ENCODE measurements at regions not wholly inside any gene's neighbourhood (a gene's known extent, or its start where the extent isn't known, plus 50 kb on each side); places are given as distances from the start of the nearest gene placed in this dataset.

DNA sequence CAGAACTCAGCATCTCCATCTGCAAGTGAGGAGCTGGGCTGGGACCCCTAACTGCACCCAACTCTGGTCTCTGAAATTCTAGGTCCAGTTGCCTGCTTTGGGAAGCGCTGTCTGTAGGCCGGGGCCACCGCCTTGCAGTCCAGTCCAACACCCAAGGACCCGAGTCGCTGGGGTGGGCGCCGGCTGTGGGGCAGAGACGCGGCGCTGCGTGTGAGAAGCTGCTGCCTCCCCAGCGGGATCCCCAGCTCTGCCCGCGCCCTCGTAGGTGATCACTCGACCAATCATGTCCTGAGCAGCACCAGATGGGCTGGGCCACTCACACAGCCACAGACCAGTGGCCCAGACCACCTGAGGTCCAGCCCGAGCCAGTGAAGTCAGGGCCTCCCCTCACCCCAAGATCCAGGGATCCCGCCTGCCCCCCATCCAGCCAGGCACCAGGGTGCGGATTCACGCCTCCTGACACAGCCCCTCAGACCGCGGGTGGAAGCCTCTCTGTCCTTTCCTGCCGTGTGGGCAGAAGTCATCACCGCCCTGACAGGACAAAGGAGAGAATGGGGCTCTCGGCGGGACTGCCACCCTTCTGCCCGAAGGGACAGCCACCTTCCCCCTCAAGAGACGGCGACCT is 67.4 kb upstream of the ADGRA1 start:
- no peak overlapping the region for H3K4me3 Mint-ChIP-seq
- peaks cover 21% of the 10 kb centered on the region; the same call in 1 of the 2 replicates for H3K9me3 Mint-ChIP-seq
- H3K36me3 Mint-ChIP-seq (ENCODE audit: low read depth) = no peaks in the 10 kb centered on the region
- no peak for DNase-seq
- peaks cover 12% of the 10 kb centered on the region for H3K27me3 Mint-ChIP-seq (ENCODE audit: insufficient read depth)
- no peak overlapping the region for H3K27ac Mint-ChIP-seq
- TF ChIP-seq, protein P1, sequence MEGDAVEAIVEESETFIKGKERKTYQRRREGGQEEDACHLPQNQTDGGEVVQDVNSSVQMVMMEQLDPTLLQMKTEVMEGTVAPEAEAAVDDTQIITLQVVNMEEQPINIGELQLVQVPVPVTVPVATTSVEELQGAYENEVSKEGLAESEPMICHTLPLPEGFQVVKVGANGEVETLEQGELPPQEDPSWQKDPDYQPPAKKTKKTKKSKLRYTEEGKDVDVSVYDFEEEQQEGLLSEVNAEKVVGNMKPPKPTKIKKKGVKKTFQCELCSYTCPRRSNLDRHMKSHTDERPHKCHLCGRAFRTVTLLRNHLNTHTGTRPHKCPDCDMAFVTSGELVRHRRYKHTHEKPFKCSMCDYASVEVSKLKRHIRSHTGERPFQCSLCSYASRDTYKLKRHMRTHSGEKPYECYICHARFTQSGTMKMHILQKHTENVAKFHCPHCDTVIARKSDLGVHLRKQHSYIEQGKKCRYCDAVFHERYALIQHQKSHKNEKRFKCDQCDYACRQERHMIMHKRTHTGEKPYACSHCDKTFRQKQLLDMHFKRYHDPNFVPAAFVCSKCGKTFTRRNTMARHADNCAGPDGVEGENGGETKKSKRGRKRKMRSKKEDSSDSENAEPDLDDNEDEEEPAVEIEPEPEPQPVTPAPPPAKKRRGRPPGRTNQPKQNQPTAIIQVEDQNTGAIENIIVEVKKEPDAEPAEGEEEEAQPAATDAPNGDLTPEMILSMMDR (IDR thresholded peaks at IDR 0.05) = no peak
- H3K4me1 Mint-ChIP-seq (ENCODE audit: low read depth) = no peaks in the 10 kb centered on the region

DNA sequence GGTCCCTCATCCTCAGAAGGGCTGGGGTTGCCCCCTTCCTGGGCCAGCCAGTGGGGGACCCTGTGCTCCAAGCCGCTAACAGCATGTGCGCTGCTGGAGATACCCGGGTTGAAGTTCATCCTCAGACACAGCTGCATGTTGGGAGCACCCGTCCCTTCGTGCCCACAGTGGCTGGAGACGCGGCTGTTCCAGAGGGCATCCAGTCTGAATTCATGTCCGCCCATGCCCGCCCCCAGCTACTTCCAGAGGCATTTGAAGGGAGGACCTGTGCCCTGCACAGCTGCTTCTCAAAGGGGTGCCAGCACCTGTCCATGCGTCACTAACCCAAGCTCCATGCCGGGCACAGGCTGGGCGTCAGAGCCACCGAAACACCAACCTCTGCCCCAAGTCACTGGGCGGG is 68.1 kb upstream of the ADGRA1 start:
- DNase-seq = no peak
- H3K4me3 Mint-ChIP-seq = no peak overlapping the region
- no peak overlapping the region for H3K27ac Mint-ChIP-seq
- H3K36me3 Mint-ChIP-seq (ENCODE audit: low read depth) = no peaks in the 10 kb centered on the region; the same call in 1 of the 2 replicates
- peaks cover 6% of the 10 kb centered on the region for H3K27me3 Mint-ChIP-seq (ENCODE audit: insufficient read depth)
- H3K4me1 Mint-ChIP-seq (ENCODE audit: low read depth) = no peaks in the 10 kb centered on the region
- TF ChIP-seq, protein P1 (IDR thresholded peaks at IDR 0.05) = no peak
- peaks cover 21% of the 10 kb centered on the region; the same call in 1 of the 2 replicates for H3K9me3 Mint-ChIP-seq

DNA sequence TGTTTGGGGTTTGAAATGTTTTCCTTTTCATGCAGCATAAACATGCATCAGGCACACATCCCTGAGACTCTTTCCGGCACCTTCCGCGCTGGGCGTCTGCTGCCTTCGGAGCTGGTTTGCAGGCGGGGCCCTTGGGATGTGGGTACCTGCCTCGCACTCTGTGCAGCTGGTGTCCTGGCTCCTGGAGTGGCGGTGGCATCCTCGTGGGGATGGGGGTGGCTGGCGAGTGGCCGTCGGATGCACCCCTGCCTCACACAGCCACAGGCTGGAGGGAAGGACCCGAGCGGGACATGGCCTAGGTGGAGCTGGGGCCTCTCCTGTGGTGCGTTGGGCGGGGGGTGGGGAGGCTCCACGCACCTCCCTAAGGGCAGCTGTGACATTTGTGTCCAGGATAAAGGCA is 68.5 kb upstream of the ADGRA1 start:
- Mint-ChIP-seq H3K27ac (no peak overlapping the region), H3K9me3 (peaks cover 16% of the 10 kb centered on the region; the same call in 1 of the 2 replicates), H3K4me1 (ENCODE audit: low read depth) (no peaks in the 10 kb centered on the region), H3K27me3 (ENCODE audit: insufficient read depth) (peaks cover 3% of the 10 kb centered on the region), H3K36me3 (ENCODE audit: low read depth) (no peaks in the 10 kb centered on the region; the same call in 1 of the 2 replicates), H3K4me3 (no peak overlapping the region)
- TF ChIP-seq, protein P1 (IDR thresholded peaks at IDR 0.05) = no peak
- no peak for DNase-seq

DNA sequence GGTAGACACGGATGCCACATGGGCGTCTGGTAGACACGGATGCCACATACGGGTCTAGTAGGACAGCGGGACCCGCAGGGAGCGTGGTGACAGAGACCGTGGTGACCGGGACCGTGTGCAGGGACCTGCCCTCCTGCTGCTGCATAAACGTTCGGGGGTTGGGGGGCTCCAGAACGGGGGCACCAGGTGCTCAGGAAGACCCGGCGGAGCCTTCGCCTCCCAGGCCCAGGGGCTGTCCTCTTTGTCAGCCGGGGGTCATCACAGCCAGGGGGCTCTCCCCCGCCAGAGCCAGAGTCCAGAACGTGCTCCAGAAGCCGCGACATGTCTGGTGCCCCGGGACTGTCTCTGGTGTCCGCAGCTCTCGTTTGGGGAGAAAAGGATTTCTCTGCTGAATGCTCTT is 69.2 kb upstream of the ADGRA1 start:
- no peak overlapping the region for H3K4me3 Mint-ChIP-seq
- H3K9me3 Mint-ChIP-seq = peaks cover 14% of the 10 kb centered on the region; the same call in 1 of the 2 replicates
- no peak overlapping the region for H3K27ac Mint-ChIP-seq
- no peaks in the 10 kb centered on the region; the same call in 1 of the 2 replicates for H3K27me3 Mint-ChIP-seq (ENCODE audit: insufficient read depth)
- H3K36me3 Mint-ChIP-seq (ENCODE audit: low read depth) = peaks cover under 1% of the 10 kb centered on the region; the same call in 1 of the 2 replicates
- no peaks in the 10 kb centered on the region for H3K4me1 Mint-ChIP-seq (ENCODE audit: low read depth)
- TF ChIP-seq, protein P1 (IDR thresholded peaks at IDR 0.05) = no peak
- DNase-seq = no peak

DNA sequence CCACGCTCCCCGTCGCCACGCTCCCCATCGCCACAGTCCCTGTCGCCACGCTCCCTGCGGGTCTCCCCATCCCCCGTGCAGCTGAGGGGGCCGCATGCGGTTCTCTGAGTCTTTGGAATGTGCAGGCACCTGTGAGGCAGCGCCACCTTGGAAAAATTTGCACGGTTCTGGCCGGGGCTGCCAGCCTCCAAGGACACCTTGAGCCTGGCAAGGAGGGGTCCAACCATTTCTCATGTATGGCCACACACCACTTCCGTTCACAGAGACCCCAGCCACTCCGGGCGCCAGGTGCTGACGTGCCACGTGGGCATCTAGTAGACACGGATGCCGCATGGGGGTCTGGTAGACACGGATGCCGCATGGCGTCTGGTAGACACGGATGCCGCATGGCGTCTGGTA is 70.5 kb upstream of the ADGRA1 start:
- Mint-ChIP-seq H3K27me3 (ENCODE audit: insufficient read depth) (no peaks in the 10 kb centered on the region; the same call in 1 of the 2 replicates), H3K9me3 (peaks cover 18% of the 10 kb centered on the region), H3K4me1 (ENCODE audit: low read depth) (no peaks in the 10 kb centered on the region), H3K36me3 (ENCODE audit: low read depth) (peaks cover 4% of the 10 kb centered on the region; the same call in 1 of the 2 replicates), H3K4me3 (no peak overlapping the region), H3K27ac (no peak overlapping the region)
- TF ChIP-seq, protein P1 (IDR thresholded peaks at IDR 0.05) = no peak
- DNase-seq = no peak
